Endothelial cell (in vitro differentiated cells): ENCODE measurements at regions not wholly inside any gene's neighbourhood (a gene's known extent, or its start where the extent isn't known, plus 50 kb on each side); places are given as distances from the start of the nearest gene placed in this dataset.

ENCODE experiments used
- DNase-seq: peaks from one replicate; pipeline ENCODE4 v3.0.0; 2021; ENCODE audit warnings: low spot score
- H3K27ac Mint-ChIP-seq: one replicate; pipeline ENCODE4 v1.8.0; 2021; ENCODE audit warnings: mixed read lengths, inconsistent platforms; ENCODE audit not compliant: unreplicated experiment
- H3K27me3 Mint-ChIP-seq: one replicate; pipeline ENCODE4 v1.8.0; 2021; ENCODE audit warnings: mild to moderate bottlenecking, moderate library complexity, mixed read lengths, inconsistent platforms; ENCODE audit not compliant: unreplicated experiment
- H3K36me3 Mint-ChIP-seq: one replicate; pipeline ENCODE4 v1.8.0; 2021; ENCODE audit warnings: mild to moderate bottlenecking, low read depth, mixed read lengths, inconsistent platforms; ENCODE audit not compliant: unreplicated experiment
- H3K4me1 Mint-ChIP-seq: one replicate; pipeline ENCODE4 v1.8.0; 2021; ENCODE audit warnings: mild to moderate bottlenecking, mixed read lengths, inconsistent platforms; ENCODE audit not compliant: unreplicated experiment
- H3K4me3 Mint-ChIP-seq: one replicate; pipeline ENCODE4 v1.8.0; 2021; ENCODE audit warnings: mild to moderate bottlenecking, mixed read lengths, inconsistent platforms; ENCODE audit not compliant: unreplicated experiment
- H3K9me3 Mint-ChIP-seq: one replicate; pipeline ENCODE4 v1.8.0; 2021; ENCODE audit warnings: mixed read lengths, inconsistent platforms; ENCODE audit not compliant: unreplicated experiment
- CTCF ChIP-seq: fragments of 200-600 bp; sonication (generic); IDR thresholded peaks from one replicate; pipeline ENCODE4 v1.5.0; 2021; ENCODE audit warnings: antibody characterized with exemption; ENCODE audit not compliant: unreplicated experiment

- H3K4me1 Mint-ChIP-seq, result peaks cover 2% of the 10 kb centered on the region
- no peaks in the 10 kb centered on the region for H3K36me3 Mint-ChIP-seq
- DNase-seq, result peak; percentile 6
- H3K9me3 Mint-ChIP-seq, result no peaks in the 10 kb centered on the region
- H3K4me3 Mint-ChIP-seq, result peak overlapping the region; percentile 43
- no peak for TF ChIP-seq CTCF
- H3K27me3 Mint-ChIP-seq, result peaks cover 2% of the 10 kb centered on the region
- H3K27ac Mint-ChIP-seq, result no peak overlapping the region
Measured at GRCh38 chr6:68575765-68576439, 59.2 kb upstream of the ADGRB3 start.

GRCh38 chr6:68572975-68573374, 62.1 kb upstream of the ADGRB3 start:
- peaks cover 3% of the 10 kb centered on the region for H3K27me3 Mint-ChIP-seq
- H3K27ac Mint-ChIP-seq, result no peak overlapping the region
- H3K4me3 Mint-ChIP-seq, result no peak overlapping the region
- no peak for TF ChIP-seq CTCF
- H3K36me3 Mint-ChIP-seq, result no peaks in the 10 kb centered on the region
- peaks cover 2% of the 10 kb centered on the region for H3K4me1 Mint-ChIP-seq
- H3K9me3 Mint-ChIP-seq, result peaks cover 4% of the 10 kb centered on the region
- DNase-seq, result no peak

- H3K27me3 Mint-ChIP-seq, result peaks cover 3% of the 10 kb centered on the region
- peak; percentile 34 for DNase-seq
- H3K4me3 Mint-ChIP-seq, result no peak overlapping the region
- H3K27ac Mint-ChIP-seq, result no peak overlapping the region
- H3K4me1 Mint-ChIP-seq, result peaks cover 2% of the 10 kb centered on the region
- H3K9me3 Mint-ChIP-seq, result peaks cover 4% of the 10 kb centered on the region
- no peak for TF ChIP-seq CTCF
- no peaks in the 10 kb centered on the region for H3K36me3 Mint-ChIP-seq
Measured at GRCh38 chr6:68572525-68572924, 62.6 kb upstream of the ADGRB3 start.

GRCh38 chr6:68559716-68560115, 75.4 kb upstream of the ADGRB3 start:
- no peak overlapping the region for H3K4me3 Mint-ChIP-seq
- TF ChIP-seq CTCF, result no peak
- H3K9me3 Mint-ChIP-seq, result no peaks in the 10 kb centered on the region
- peak; percentile 11 for DNase-seq
- peaks cover 2% of the 10 kb centered on the region for H3K4me1 Mint-ChIP-seq
- H3K36me3 Mint-ChIP-seq, result no peaks in the 10 kb centered on the region
- no peaks in the 10 kb centered on the region for H3K27me3 Mint-ChIP-seq
- H3K27ac Mint-ChIP-seq, result no peak overlapping the region

- H3K36me3 Mint-ChIP-seq, result no peaks in the 10 kb centered on the region
- no peak overlapping the region for H3K4me3 Mint-ChIP-seq
- H3K27ac Mint-ChIP-seq, result no peak overlapping the region
- H3K9me3 Mint-ChIP-seq, result no peaks in the 10 kb centered on the region
- TF ChIP-seq CTCF, result no peak
- DNase-seq, result no peak
- H3K4me1 Mint-ChIP-seq, result peaks cover 2% of the 10 kb centered on the region
- no peaks in the 10 kb centered on the region for H3K27me3 Mint-ChIP-seq
Measured at GRCh38 chr6:68559070-68559469, 76.0 kb upstream of the ADGRB3 start.
